Activated CD4-positive, alpha-beta T cell treated with anti-CD3 and anti-CD28 coated beads, Interleukin-2, amount 10 ng/mL, durations not matched to agents 7 days and 5 days (primary cell): ENCODE measurements at regions not wholly inside any gene's neighbourhood (a gene's known extent, or its start where the extent isn't known, plus 50 kb on each side); places are given as distances from the start of the nearest gene placed in this dataset.

ENCODE experiments used
- CTCF ChIA-PET: fragments of 350-600 bp; sonication (Branson Sonifier 250); formaldehyde crosslinking; loops from one replicate; lab custom pipeline; 2021; ENCODE audit warnings: antibody characterized with exemption; lab: Charles Lee
- POLR2A ChIA-PET: fragments of 350-600 bp; sonication (Branson Sonifier 250); formaldehyde crosslinking; loops from one replicate; lab custom pipeline; 2021; ENCODE audit warnings: antibody characterized with exemption; lab: Charles Lee
- DNase-seq: peaks from one replicate; pipeline ENCODE4 v3.0.0-alpha.2; 2020
- H3K27ac Mint-ChIP-seq: one replicate; pipeline ENCODE4 v1.8.0; 2021; ENCODE audit warnings: mild to moderate bottlenecking, moderate library complexity, mixed read lengths
- H3K27me3 Mint-ChIP-seq: one replicate; pipeline ENCODE4 v1.8.0; 2021; ENCODE audit warnings: mixed read lengths
- H3K36me3 Mint-ChIP-seq: one replicate; pipeline ENCODE4 v1.8.0; 2021; ENCODE audit warnings: low read depth, mixed read lengths
- H3K4me1 Mint-ChIP-seq: one replicate; pipeline ENCODE4 v1.8.0; 2021; ENCODE audit warnings: mixed read lengths
- H3K4me3 Mint-ChIP-seq: one replicate; pipeline ENCODE4 v1.8.0; 2021; ENCODE audit warnings: mild to moderate bottlenecking, moderate library complexity, mixed read lengths
- H3K9me3 Mint-ChIP-seq: one replicate; pipeline ENCODE4 v1.8.0; 2021; ENCODE audit warnings: mixed read lengths

DNA sequence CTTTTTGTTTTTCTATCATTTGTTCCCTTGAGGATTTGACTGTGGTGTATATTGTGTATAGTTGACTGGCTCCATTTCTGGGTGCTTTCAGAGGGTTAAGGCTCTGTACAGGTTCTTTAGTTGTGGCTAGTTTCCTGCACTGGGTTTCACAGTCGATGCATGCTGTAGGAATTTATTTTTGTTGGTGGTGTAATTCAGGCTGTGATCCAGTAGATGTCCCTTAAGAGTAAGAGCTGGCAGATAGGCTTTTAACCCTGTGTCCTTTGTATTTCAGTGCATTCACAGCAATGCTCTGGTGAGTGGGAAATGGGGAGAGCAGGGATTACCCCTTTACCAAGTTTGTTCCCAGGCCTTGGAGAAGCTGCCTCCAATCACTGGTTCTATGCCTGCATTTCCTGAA lies 112.9 kb downstream of the SPATA31D1 start:
- H3K4me1 Mint-ChIP-seq: no peaks in the 10 kb centered on the region
- H3K27me3 Mint-ChIP-seq: no peaks in the 10 kb centered on the region
- H3K9me3 Mint-ChIP-seq: peaks cover 3% of the 10 kb centered on the region
- H3K4me3 Mint-ChIP-seq: no peak overlapping the region
- POLR2A ChIA-PET: no interaction called here
- no peak for DNase-seq
- no peaks in the 10 kb centered on the region for H3K36me3 Mint-ChIP-seq
- CTCF ChIA-PET: no interaction called here
- no peak overlapping the region for H3K27ac Mint-ChIP-seq

DNA sequence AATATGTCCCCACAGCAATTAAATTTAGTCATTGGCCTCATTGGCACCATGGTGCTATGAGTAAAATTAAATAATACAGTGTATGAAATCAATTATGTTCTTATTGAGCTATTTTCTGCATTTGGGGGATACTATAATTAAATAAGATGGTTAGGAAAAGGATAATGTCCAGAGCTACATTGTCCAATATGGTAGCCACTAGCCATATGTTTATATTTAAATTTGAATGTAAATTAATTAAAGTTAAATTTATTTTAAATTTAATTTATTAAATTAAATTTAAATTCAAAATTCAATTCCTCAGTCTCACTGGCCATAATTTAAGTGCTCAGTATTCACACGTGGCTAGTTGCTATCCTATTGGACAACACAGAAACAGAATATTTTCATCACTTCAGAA lies 115.7 kb downstream of the SPATA31D1 start:
- no peaks in the 10 kb centered on the region for H3K27me3 Mint-ChIP-seq
- CTCF ChIA-PET: no interaction called here
- peaks cover 3% of the 10 kb centered on the region for H3K9me3 Mint-ChIP-seq
- no peak overlapping the region for H3K27ac Mint-ChIP-seq
- POLR2A ChIA-PET: no interaction called here
- DNase-seq: no peak
- no peaks in the 10 kb centered on the region for H3K36me3 Mint-ChIP-seq
- no peaks in the 10 kb centered on the region for H3K4me1 Mint-ChIP-seq
- no peak overlapping the region for H3K4me3 Mint-ChIP-seq

DNA sequence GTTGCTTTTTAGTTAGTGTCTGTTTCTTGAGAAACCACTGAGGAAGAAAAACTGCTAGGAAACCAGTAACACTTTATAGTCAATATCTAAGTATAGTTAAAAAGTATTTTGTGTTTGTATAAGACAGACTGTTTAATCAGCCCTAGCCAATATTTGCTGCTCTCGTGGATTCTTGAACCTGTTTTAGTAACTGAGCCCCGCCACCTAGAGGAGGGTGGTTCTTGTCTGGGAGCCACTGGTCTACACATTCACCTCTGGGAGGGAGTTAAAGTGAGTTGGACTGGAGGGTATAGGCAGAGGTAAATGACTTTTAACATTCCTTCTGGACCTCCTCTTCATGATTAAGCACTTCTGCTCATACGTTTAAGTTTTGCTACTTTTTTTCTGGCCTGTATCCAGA lies 117.2 kb downstream of the SPATA31D1 start:
- no peaks in the 10 kb centered on the region for H3K36me3 Mint-ChIP-seq
- H3K27me3 Mint-ChIP-seq: no peaks in the 10 kb centered on the region
- no peak for DNase-seq
- H3K9me3 Mint-ChIP-seq: no peaks in the 10 kb centered on the region
- H3K4me1 Mint-ChIP-seq: no peaks in the 10 kb centered on the region
- no peak overlapping the region for H3K27ac Mint-ChIP-seq
- H3K4me3 Mint-ChIP-seq: no peak overlapping the region
- CTCF ChIA-PET: no interaction called here
- POLR2A ChIA-PET: no interaction called here

GRCh38 chr9:82106536-82106935 lies 118.0 kb downstream of the SPATA31D1 start:
- H3K4me3 Mint-ChIP-seq: no peak overlapping the region
- no peaks in the 10 kb centered on the region for H3K27me3 Mint-ChIP-seq
- no peak for DNase-seq
- H3K9me3 Mint-ChIP-seq: no peaks in the 10 kb centered on the region
- no peaks in the 10 kb centered on the region for H3K4me1 Mint-ChIP-seq
- POLR2A ChIA-PET: no interaction called here
- CTCF ChIA-PET: no interaction called here
- H3K27ac Mint-ChIP-seq: no peak overlapping the region
- H3K36me3 Mint-ChIP-seq: no peaks in the 10 kb centered on the region

DNA sequence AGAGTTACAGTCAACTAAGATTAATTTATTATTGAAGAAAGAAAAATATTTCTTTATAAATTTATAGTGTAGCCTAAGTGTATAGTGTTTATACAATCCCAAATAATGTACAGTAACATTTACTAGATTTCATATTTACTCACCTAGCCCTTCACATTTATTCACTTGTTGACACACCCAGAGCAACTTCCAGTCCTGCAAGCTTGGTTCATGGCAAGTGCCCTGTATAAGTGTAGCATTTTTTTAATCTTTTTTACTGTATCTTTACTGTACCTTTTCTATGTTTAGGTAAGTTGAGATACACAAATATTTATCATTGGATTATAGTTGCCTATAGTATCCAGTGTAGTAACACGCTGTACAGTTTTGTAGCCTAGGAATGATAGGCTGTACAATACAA lies 119.9 kb downstream of the SPATA31D1 start:
- no peaks in the 10 kb centered on the region for H3K4me1 Mint-ChIP-seq
- no peaks in the 10 kb centered on the region for H3K36me3 Mint-ChIP-seq
- no peak overlapping the region for H3K27ac Mint-ChIP-seq
- H3K27me3 Mint-ChIP-seq: no peaks in the 10 kb centered on the region
- POLR2A ChIA-PET: no interaction called here
- CTCF ChIA-PET: no interaction called here
- no peak for DNase-seq
- no peak overlapping the region for H3K4me3 Mint-ChIP-seq
- H3K9me3 Mint-ChIP-seq: no peaks in the 10 kb centered on the region

DNA sequence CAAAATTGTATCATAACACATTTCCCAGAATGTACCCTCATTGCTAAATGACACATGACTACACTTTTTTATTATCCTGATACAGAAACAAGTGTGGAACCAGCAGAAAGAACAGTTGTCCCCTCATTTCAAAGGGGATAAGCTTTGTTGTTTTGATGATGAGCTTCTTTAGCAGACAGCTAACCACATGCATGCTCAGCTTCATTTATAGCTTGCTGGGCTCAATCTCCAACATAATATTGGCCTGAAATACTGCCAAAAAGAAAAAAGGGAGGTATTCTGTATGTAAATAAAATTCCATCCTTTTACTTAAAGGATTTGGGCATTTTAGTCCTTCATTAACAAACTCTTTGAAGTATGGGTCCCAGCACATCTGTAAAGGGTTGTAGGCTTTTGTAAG lies 120.4 kb downstream of the SPATA31D1 start:
- CTCF ChIA-PET: no interaction called here
- H3K27me3 Mint-ChIP-seq: no peaks in the 10 kb centered on the region
- H3K36me3 Mint-ChIP-seq: no peaks in the 10 kb centered on the region
- POLR2A ChIA-PET: no interaction called here
- no peaks in the 10 kb centered on the region for H3K4me1 Mint-ChIP-seq
- no peak overlapping the region for H3K4me3 Mint-ChIP-seq
- no peak for DNase-seq
- no peaks in the 10 kb centered on the region for H3K9me3 Mint-ChIP-seq
- no peak overlapping the region for H3K27ac Mint-ChIP-seq

- Mint-ChIP-seq H3K27me3 (no peaks in the 10 kb centered on the region), H3K4me1 (no peaks in the 10 kb centered on the region), H3K27ac (no peak overlapping the region), H3K36me3 (no peaks in the 10 kb centered on the region), H3K4me3 (no peak overlapping the region), H3K9me3 (no peaks in the 10 kb centered on the region)
- CTCF ChIA-PET: no interaction called here
- DNase-seq: no peak
- POLR2A ChIA-PET: no interaction called here
These were observed 121.1 kb downstream of the SPATA31D1 start for GRCh38 chr9:82109626-82110025.

GRCh38 chr9:82110881-82111280 lies 122.3 kb downstream of the SPATA31D1 start:
- Mint-ChIP-seq H3K4me1 (no peaks in the 10 kb centered on the region), H3K9me3 (no peaks in the 10 kb centered on the region), H3K27ac (no peak overlapping the region), H3K36me3 (no peaks in the 10 kb centered on the region), H3K4me3 (no peak overlapping the region), H3K27me3 (no peaks in the 10 kb centered on the region)
- ChIA-PET CTCF (interaction anchor here (0.7 kb wide), 1 partner anchor 1042 kb away, joined by 3 read pairs; no protein-coding TSS in a partner anchor), POLR2A (no interaction called here)
- DNase-seq: no peak

DNA sequence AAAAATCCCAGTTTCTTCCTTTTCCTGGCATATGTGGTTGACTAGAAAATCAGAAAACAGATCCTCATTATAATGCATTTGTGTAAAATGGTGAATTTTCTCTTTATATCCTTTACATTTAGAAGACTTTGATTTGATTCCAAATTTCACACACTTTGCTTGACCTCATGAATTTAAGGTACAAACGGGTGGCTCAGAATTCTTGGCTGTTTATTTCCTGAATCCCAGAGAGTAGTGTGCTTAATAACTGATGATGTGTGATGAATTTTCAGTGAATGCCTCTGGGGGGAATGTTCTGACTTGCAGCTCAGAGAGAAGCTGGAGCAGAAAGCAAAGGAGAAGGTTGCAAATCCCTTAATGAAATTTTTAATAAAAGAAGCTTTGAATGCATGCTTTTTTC lies 126.8 kb downstream of the SPATA31D1 start:
- no peaks in the 10 kb centered on the region for H3K36me3 Mint-ChIP-seq
- H3K4me3 Mint-ChIP-seq: no peak overlapping the region
- no peak for DNase-seq
- POLR2A ChIA-PET: no interaction called here
- H3K9me3 Mint-ChIP-seq: no peaks in the 10 kb centered on the region
- no peaks in the 10 kb centered on the region for H3K4me1 Mint-ChIP-seq
- no peak overlapping the region for H3K27ac Mint-ChIP-seq
- no peaks in the 10 kb centered on the region for H3K27me3 Mint-ChIP-seq
- CTCF ChIA-PET: interaction anchor here (0.8 kb wide), 1 partner anchor 13 kb away, joined by 5 read pairs; no protein-coding TSS in a partner anchor

- H3K4me1 Mint-ChIP-seq: no peaks in the 10 kb centered on the region
- no peaks in the 10 kb centered on the region for H3K9me3 Mint-ChIP-seq
- ChIA-PET CTCF (interaction anchor here (0.8 kb wide), 1 partner anchor 13 kb away, joined by 5 read pairs; no protein-coding TSS in a partner anchor), POLR2A (no interaction called here)
- no peak overlapping the region for H3K4me3 Mint-ChIP-seq
- DNase-seq: no peak
- no peak overlapping the region for H3K27ac Mint-ChIP-seq
- no peaks in the 10 kb centered on the region for H3K36me3 Mint-ChIP-seq
- no peaks in the 10 kb centered on the region for H3K27me3 Mint-ChIP-seq
These were observed 127.3 kb downstream of the SPATA31D1 start for GRCh38 chr9:82115900-82116299.

DNA sequence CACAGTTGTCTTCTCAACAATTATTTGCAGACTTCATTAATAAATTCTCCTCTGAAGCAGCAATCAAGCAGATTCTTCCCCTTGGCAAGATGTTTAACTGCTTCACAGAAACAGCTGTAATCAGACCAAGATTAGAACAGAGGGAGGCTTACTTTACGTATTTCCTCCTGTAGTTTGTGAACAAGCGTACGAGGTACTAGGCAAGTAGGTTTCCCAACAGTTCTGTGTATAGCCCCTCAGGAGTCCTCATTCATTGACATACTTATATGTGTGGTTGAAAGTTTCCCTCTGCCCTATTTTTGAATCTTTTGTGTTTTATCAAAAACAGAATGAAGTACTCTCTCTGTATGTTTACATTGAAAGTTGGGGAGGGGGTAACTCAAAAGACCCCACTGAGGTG lies 128.0 kb downstream of the SPATA31D1 start:
- H3K27ac Mint-ChIP-seq: no peak overlapping the region
- POLR2A ChIA-PET: no interaction called here
- no peaks in the 10 kb centered on the region for H3K4me1 Mint-ChIP-seq
- no peak for DNase-seq
- no peak overlapping the region for H3K4me3 Mint-ChIP-seq
- no peaks in the 10 kb centered on the region for H3K9me3 Mint-ChIP-seq
- no peaks in the 10 kb centered on the region for H3K36me3 Mint-ChIP-seq
- CTCF ChIA-PET: no interaction called here
- no peaks in the 10 kb centered on the region for H3K27me3 Mint-ChIP-seq

- ChIA-PET CTCF (no interaction called here), POLR2A (no interaction called here)
- Mint-ChIP-seq H3K4me3 (no peak overlapping the region), H3K9me3 (no peaks in the 10 kb centered on the region), H3K4me1 (no peaks in the 10 kb centered on the region), H3K27me3 (no peaks in the 10 kb centered on the region), H3K36me3 (no peaks in the 10 kb centered on the region), H3K27ac (no peak overlapping the region)
- no peak for DNase-seq
These were observed 128.6 kb downstream of the SPATA31D1 start for GRCh38 chr9:82117026-82117811.

DNA sequence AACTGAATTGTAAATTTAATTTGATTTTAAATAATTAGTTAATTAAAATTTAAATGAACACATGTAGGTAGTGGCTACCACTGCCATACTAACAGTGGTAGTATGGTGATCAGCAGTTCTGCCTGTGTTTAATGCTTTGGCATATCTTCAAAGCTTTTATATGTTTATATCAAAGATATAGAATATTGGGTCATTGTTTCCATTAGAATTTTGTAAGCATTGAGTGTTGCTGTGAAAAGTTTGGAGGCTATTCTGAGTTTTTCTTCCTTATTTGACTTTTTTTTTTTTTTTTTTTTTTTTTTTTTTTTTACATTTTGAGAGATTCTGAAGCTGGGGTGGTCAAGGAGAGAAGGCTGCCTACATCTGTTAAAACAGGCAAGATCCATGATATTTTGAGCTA lies 134.2 kb downstream of the SPATA31D1 start:
- ChIA-PET CTCF (no interaction called here), POLR2A (no interaction called here)
- Mint-ChIP-seq H3K4me3 (no peak overlapping the region), H3K9me3 (no peaks in the 10 kb centered on the region), H3K27ac (no peak overlapping the region), H3K36me3 (no peaks in the 10 kb centered on the region), H3K4me1 (no peaks in the 10 kb centered on the region), H3K27me3 (no peaks in the 10 kb centered on the region)
- DNase-seq: no peak

DNA sequence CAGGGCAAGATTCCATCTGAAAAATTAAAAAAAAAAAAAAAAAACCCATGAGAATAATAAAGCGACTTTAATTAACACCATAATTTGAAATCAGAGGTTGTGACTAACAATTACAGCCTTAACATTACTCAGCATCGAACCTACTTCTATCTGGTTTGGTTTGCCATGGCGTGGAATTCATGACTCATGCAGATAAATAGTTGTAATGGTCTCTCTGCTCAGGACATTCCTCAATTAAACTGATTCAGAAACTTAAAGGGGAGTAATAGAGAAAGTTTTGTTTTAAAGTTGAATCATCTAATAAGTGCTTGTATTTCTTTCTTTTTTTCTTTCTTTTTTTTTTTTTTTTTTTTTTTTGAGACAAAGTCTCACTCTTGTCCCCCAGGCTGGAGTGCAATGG lies 135.5 kb downstream of the SPATA31D1 start:
- Mint-ChIP-seq H3K27ac (no peak overlapping the region), H3K9me3 (no peaks in the 10 kb centered on the region), H3K27me3 (no peaks in the 10 kb centered on the region), H3K4me3 (no peak overlapping the region), H3K36me3 (no peaks in the 10 kb centered on the region), H3K4me1 (no peaks in the 10 kb centered on the region)
- ChIA-PET POLR2A (no interaction called here), CTCF (no interaction called here)
- DNase-seq: no peak
